ENCODE measurements at regions not wholly inside any gene's neighbourhood (a gene's known extent, or its start where the extent isn't known, plus 50 kb on each side); places are given as distances from the start of the nearest gene placed in this dataset.

- no peak overlapping the region for H3K27ac ChIP-seq (ENCODE audit: low read length)
- H3K9ac ChIP-seq (ENCODE audit: low read length), result no peak overlapping the region
- no peak overlapping the region for H3K4me2 ChIP-seq (ENCODE audit: low read length)
- TF ChIP-seq TAF1 (IDR thresholded peaks at IDR 0.05; ENCODE audit: low read depth) (no peak), REST (IDR thresholded peaks at IDR 0.05; ENCODE audit: borderline replicate concordance) (no peak), EZH2 (IDR thresholded peaks at IDR 0.05; ENCODE audit: borderline replicate concordance, insufficient read depth, low read length, poor library complexity, severe bottlenecking) (no peak), EP300 (conservative IDR thresholded peaks at IDR 0.05; ENCODE audit: poor library complexity, severe bottlenecking) (no peak), SMC3 (conservative IDR thresholded peaks at IDR 0.05; ENCODE audit: poor library complexity) (no peak), POLR2AphosphoS5 (IDR thresholded peaks at IDR 0.05) (no peak), MXI1 (conservative IDR thresholded peaks at IDR 0.05; ENCODE audit: poor library complexity, severe bottlenecking) (no peak), RAD21 (conservative IDR thresholded peaks at IDR 0.05) (no peak)
- TF ChIP-seq, protein P1, sequence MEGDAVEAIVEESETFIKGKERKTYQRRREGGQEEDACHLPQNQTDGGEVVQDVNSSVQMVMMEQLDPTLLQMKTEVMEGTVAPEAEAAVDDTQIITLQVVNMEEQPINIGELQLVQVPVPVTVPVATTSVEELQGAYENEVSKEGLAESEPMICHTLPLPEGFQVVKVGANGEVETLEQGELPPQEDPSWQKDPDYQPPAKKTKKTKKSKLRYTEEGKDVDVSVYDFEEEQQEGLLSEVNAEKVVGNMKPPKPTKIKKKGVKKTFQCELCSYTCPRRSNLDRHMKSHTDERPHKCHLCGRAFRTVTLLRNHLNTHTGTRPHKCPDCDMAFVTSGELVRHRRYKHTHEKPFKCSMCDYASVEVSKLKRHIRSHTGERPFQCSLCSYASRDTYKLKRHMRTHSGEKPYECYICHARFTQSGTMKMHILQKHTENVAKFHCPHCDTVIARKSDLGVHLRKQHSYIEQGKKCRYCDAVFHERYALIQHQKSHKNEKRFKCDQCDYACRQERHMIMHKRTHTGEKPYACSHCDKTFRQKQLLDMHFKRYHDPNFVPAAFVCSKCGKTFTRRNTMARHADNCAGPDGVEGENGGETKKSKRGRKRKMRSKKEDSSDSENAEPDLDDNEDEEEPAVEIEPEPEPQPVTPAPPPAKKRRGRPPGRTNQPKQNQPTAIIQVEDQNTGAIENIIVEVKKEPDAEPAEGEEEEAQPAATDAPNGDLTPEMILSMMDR (IDR thresholded peaks at IDR 0.05; ENCODE audit: poor library complexity, severe bottlenecking), result no peak
- H3F3A ChIP-seq (ENCODE audit: insufficient read depth, low read length, poor library complexity, severe bottlenecking), result peaks cover 3% of the 10 kb centered on the region
- no peaks in the 10 kb centered on the region for H3K9me2 ChIP-seq (ENCODE audit: insufficient read depth, low read length)
- peaks cover 12% of the 10 kb centered on the region for H3K27me3 ChIP-seq (ENCODE audit: insufficient read depth, low read depth, low read length)
- no peaks in the 10 kb centered on the region for H3K36me3 ChIP-seq (ENCODE audit: insufficient read depth, low read length)
- H3K9me3 ChIP-seq (ENCODE audit: low read length), result no peaks in the 10 kb centered on the region
- H2AFZ ChIP-seq (ENCODE audit: low read depth, low read length), result no peak overlapping the region
- H4K20me1 ChIP-seq (ENCODE audit: insufficient read depth), result no peaks in the 10 kb centered on the region
- H3K79me2 ChIP-seq (replicated peaks; ENCODE audit: insufficient read depth, low read length), result no peaks in the 10 kb centered on the region
- H3K4me3 ChIP-seq (ENCODE audit: low read length), result no peak overlapping the region
Measured at GRCh38 chr7:115475206-115475605, 553.3 kb downstream of the MDFIC start.

GRCh38 chr7:115474137-115474536, 552.2 kb downstream of the MDFIC start:
- H3K4me3 ChIP-seq (ENCODE audit: low read length), result no peak overlapping the region
- H3K4me2 ChIP-seq (ENCODE audit: low read length), result no peak overlapping the region
- H3K36me3 ChIP-seq (ENCODE audit: insufficient read depth, low read length), result no peaks in the 10 kb centered on the region
- peaks cover 12% of the 10 kb centered on the region for H3K27me3 ChIP-seq (ENCODE audit: insufficient read depth, low read depth, low read length)
- H4K20me1 ChIP-seq (ENCODE audit: insufficient read depth), result no peaks in the 10 kb centered on the region
- H2AFZ ChIP-seq (ENCODE audit: low read depth, low read length), result no peak overlapping the region
- H3K9me2 ChIP-seq (ENCODE audit: insufficient read depth, low read length), result no peaks in the 10 kb centered on the region
- H3K9ac ChIP-seq (ENCODE audit: low read length), result no peak overlapping the region
- peaks cover 3% of the 10 kb centered on the region for H3F3A ChIP-seq (ENCODE audit: insufficient read depth, low read length, poor library complexity, severe bottlenecking)
- H3K79me2 ChIP-seq (replicated peaks; ENCODE audit: insufficient read depth, low read length), result no peaks in the 10 kb centered on the region
- no peak overlapping the region for H3K27ac ChIP-seq (ENCODE audit: low read length)
- TF ChIP-seq, protein P1 (IDR thresholded peaks at IDR 0.05; ENCODE audit: poor library complexity, severe bottlenecking), result no peak
- no peak for TF ChIP-seq EP300 (conservative IDR thresholded peaks at IDR 0.05; ENCODE audit: poor library complexity, severe bottlenecking)
- TF ChIP-seq REST (IDR thresholded peaks at IDR 0.05; ENCODE audit: borderline replicate concordance), result no peak
- no peaks in the 10 kb centered on the region for H3K9me3 ChIP-seq (ENCODE audit: low read length)

Data from neural cell (in vitro differentiated cells).